ENCODE measurements at regions not wholly inside any gene's neighbourhood (a gene's known extent, or its start where the extent isn't known, plus 50 kb on each side); places are given as distances from the start of the nearest gene placed in this dataset.

GRCh38 chr13:107956889-107957288, 258.4 kb downstream of the LIG4 start:
- intact Hi-C loops (cut with DNase I) = no loop called here
- Histone ChIP-seq H3K4me1 (no peaks in the 10 kb centered on the region), H3K27ac (no peak overlapping the region), H3K9me3 (no peaks in the 10 kb centered on the region), H3K27me3 (no peaks in the 10 kb centered on the region), H3K36me3 (no peaks in the 10 kb centered on the region), H3K4me3 (no peak overlapping the region)
- 50 to 60% methylated on average over 3 of the region's 3 CpGs for WGBS, 2 donors
- no peak for DNase-seq
- TF ChIP-seq POLR2A (IDR thresholded peaks at IDR 0.05) (no peak), CTCF (IDR thresholded peaks at IDR 0.05) (no peak)

- DNase-seq = no peak
- Histone ChIP-seq H3K9me3 (peaks cover 0 to 19% (median 7%) of the 10 kb centered on the region in 3 donors), H3K27ac (no peak overlapping the region), H3K36me3 (no peaks in the 10 kb centered on the region), H3K4me1 (no peaks in the 10 kb centered on the region), H3K4me3 (no peak overlapping the region), H3K27me3 (no peaks in the 10 kb centered on the region)
- TF ChIP-seq CTCF (IDR thresholded peaks at IDR 0.05) = no peak
- no peak for TF ChIP-seq POLR2A (IDR thresholded peaks at IDR 0.05)
- intact Hi-C loops (cut with DNase I) = no loop called here
- WGBS, 2 donors = 53 to 71% methylated on average over 4 of the region's 4 CpGs
These were observed 273.2 kb downstream of the LIG4 start for GRCh38 chr13:107942030-107942617.

GRCh38 chr13:107941345-107942029, 273.8 kb downstream of the LIG4 start:
- intact Hi-C loops (cut with DNase I) = no loop called here
- H3K27me3 ChIP-seq = no peaks in the 10 kb centered on the region
- peaks cover 0 to 19% (median 7%) of the 10 kb centered on the region in 3 donors for H3K9me3 ChIP-seq
- no peaks in the 10 kb centered on the region for H3K36me3 ChIP-seq
- no CpG with 5 or more reads among the region's 2 CpGs for WGBS, 2 donors
- TF ChIP-seq POLR2A (IDR thresholded peaks at IDR 0.05) (no peak), CTCF (IDR thresholded peaks at IDR 0.05) (no peak)
- H3K4me1 ChIP-seq = no peaks in the 10 kb centered on the region
- H3K27ac ChIP-seq = no peak overlapping the region
- no peak for DNase-seq
- no peak overlapping the region for H3K4me3 ChIP-seq

- no peak overlapping the region for H3K27ac ChIP-seq
- no peaks in the 10 kb centered on the region for H3K27me3 ChIP-seq
- 79 to 82% methylated on average over 2 of the region's 2 CpGs for WGBS, 2 donors
- H3K36me3 ChIP-seq = no peaks in the 10 kb centered on the region
- H3K4me3 ChIP-seq = no peak overlapping the region
- intact Hi-C loops (cut with DNase I) = no loop called here
- H3K4me1 ChIP-seq = no peaks in the 10 kb centered on the region
- peaks cover 0 to 22% (median 7%) of the 10 kb centered on the region in 3 donors for H3K9me3 ChIP-seq
- TF ChIP-seq POLR2A (IDR thresholded peaks at IDR 0.05) (no peak), CTCF (IDR thresholded peaks at IDR 0.05) (no peak)
- DNase-seq = no peak
These were observed 277.5 kb downstream of the LIG4 start for GRCh38 chr13:107937848-107938247.

GRCh38 chr13:107931056-107931455, 284.3 kb downstream of the LIG4 start:
- 63 to 72% methylated on average over 4 of the region's 4 CpGs for WGBS, 2 donors
- no peak for TF ChIP-seq CTCF (IDR thresholded peaks at IDR 0.05)
- no peak for TF ChIP-seq POLR2A (IDR thresholded peaks at IDR 0.05)
- no peak overlapping the region for H3K27ac ChIP-seq
- H3K4me1 ChIP-seq = no peaks in the 10 kb centered on the region
- H3K9me3 ChIP-seq = peaks cover 0 to 15% (median 0%) of the 10 kb centered on the region in 3 donors
- DNase-seq = no peak
- no peaks in the 10 kb centered on the region for H3K27me3 ChIP-seq
- intact Hi-C loops (cut with DNase I) = no loop called here
- H3K36me3 ChIP-seq = no peaks in the 10 kb centered on the region
- H3K4me3 ChIP-seq = no peak overlapping the region
